SK-N-SH (cell line): ENCODE measurements at regions not wholly inside any gene's neighbourhood (a gene's known extent, or its start where the extent isn't known, plus 50 kb on each side); places are given as distances from the start of the nearest gene placed in this dataset.

ENCODE experiments used
- CTCF ChIP-seq: fragments of 200-600 bp; sonication (generic); IDR thresholded peaks from 2 replicates; pipeline ENCODE4 v1.6.1; 2017; ENCODE audit warnings: antibody characterized with exemption, mild to moderate bottlenecking, moderate library complexity
- MAX ChIP-seq: IDR thresholded peaks from 2 replicates; pipeline ENCODE4 v1.4.0; 2012; ENCODE audit warnings: low read depth
- RFX5 ChIP-seq: IDR thresholded peaks from 2 replicates; pipeline ENCODE4 v1.6.1; 2012; ENCODE audit warnings: mild to moderate bottlenecking, improper control_type of control experiment, low read length
- TEAD4 ChIP-seq: IDR thresholded peaks from 2 replicates; pipeline ENCODE4 v1.4.0; 2012; ENCODE audit warnings: mild to moderate bottlenecking, borderline replicate concordance; ENCODE audit not compliant: insufficient read depth
- USF2 ChIP-seq: fragments of 150-350 bp; IDR thresholded peaks from 2 replicates; pipeline ENCODE4 v1.6.1; 2017; ENCODE audit warnings: antibody characterized with exemption, low read length, low read depth, borderline replicate concordance

GRCh38 chr18:61975526-61976326 lies 82.9 kb upstream of the RNF152 start:
- TF ChIP-seq CTCF (no peak), USF2 (no peak), MAX (no peak), RFX5 (no peak), TEAD4 (no peak)
